Liver (tissue), 8 donors: ENCODE measurements at regions not wholly inside any gene's neighbourhood (a gene's known extent, or its start where the extent isn't known, plus 50 kb on each side); places are given as distances from the start of the nearest gene placed in this dataset.

Source experiments
- DNase-seq: peaks from one replicate; pipeline ENCODE4 v3.0.0-alpha.2; 2017; ENCODE audit warnings: low spot score
- H3K27ac ChIP-seq, 2 donors: one replicate each; pipeline ENCODE4 v1.7.0; 2013; ENCODE audit warnings: inconsistent platforms in 2 of 2, low read length in 2 of 2, control low read depth in 1 of 2, low read depth in 1 of 2, mild to moderate bottlenecking in 1 of 2
- H3K27me3 ChIP-seq, 4 donors: one replicate each; pipeline versions ENCODE4 v1.6.1 to v1.7.0; 2013; ENCODE audit warnings: low read length in 3 of 4, inconsistent platforms in 1 of 4, mild to moderate bottlenecking in 1 of 4, moderate library complexity in 1 of 4; ENCODE audit not compliant: control insufficient read depth in 4 of 4, insufficient read depth in 4 of 4
- H3K36me3 ChIP-seq, 4 donors: one replicate each; pipeline versions ENCODE4 v1.6.1 to v1.7.0; 2013; ENCODE audit warnings: low read length in 3 of 4, mild to moderate bottlenecking in 3 of 4, low read depth in 1 of 4, moderate library complexity in 1 of 4; ENCODE audit not compliant: control insufficient read depth in 4 of 4, insufficient read depth in 3 of 4
- H3K4me1 ChIP-seq, 4 donors: one replicate each; pipeline versions ENCODE4 v1.6.1 to v1.7.0; 2013; ENCODE audit warnings: low read length in 3 of 4, mild to moderate bottlenecking in 3 of 4, moderate library complexity in 1 of 4; ENCODE audit not compliant: control insufficient read depth in 4 of 4, insufficient read depth in 4 of 4
- H3K4me3 ChIP-seq, 3 donors: one replicate each; pipeline versions ENCODE4 v1.6.1 to v1.7.0; 2013; ENCODE audit warnings: low read length in 3 of 3, control low read depth in 1 of 3, low read depth in 1 of 3, mild to moderate bottlenecking in 1 of 3
- H3K9ac ChIP-seq, 2 donors: one replicate each; pipeline ENCODE4 v1.7.0; 2013; ENCODE audit warnings: low read length in 2 of 2, mild to moderate bottlenecking in 2 of 2, moderate library complexity in 2 of 2, control low read depth in 1 of 2, low read depth in 1 of 2
- H3K9me3 ChIP-seq, 4 donors: one replicate each; pipeline versions ENCODE4 v1.6.1 to v1.7.0; 2013; ENCODE audit warnings: low read length in 3 of 4; ENCODE audit not compliant: control insufficient read depth in 4 of 4
- EGR1 ChIP-seq, 2 donors: IDR thresholded peaks; 2 replicates each; pipeline ENCODE4 v1.6.1; 2016 to 2018; ENCODE audit warnings: antibody characterized with exemption in 2 of 2, low read depth in 2 of 2
- FOXA1 ChIP-seq: IDR thresholded peaks from 2 replicates; pipeline ENCODE4 v1.6.1; 2016; ENCODE audit warnings: antibody characterized with exemption
- FOXA2 ChIP-seq: IDR thresholded peaks from 2 replicates; pipeline ENCODE4 v1.6.1; 2016; ENCODE audit warnings: antibody characterized with exemption
- GABPA ChIP-seq, 2 donors: IDR thresholded peaks in 1 of 2; conservative IDR thresholded peaks in 1 of 2; 2 replicates each; pipeline ENCODE4 v1.6.1; 2016; ENCODE audit warnings: antibody characterized with exemption in 2 of 2, mild to moderate bottlenecking in 1 of 2, moderate library complexity in 1 of 2
- HNF4A ChIP-seq, 2 donors: conservative IDR thresholded peaks; 2 replicates each; pipeline ENCODE4 v1.6.1; 2016; ENCODE audit warnings: antibody characterized with exemption in 2 of 2, mild to moderate bottlenecking in 2 of 2
- HNF4G ChIP-seq: IDR thresholded peaks from 2 replicates; pipeline ENCODE4 v1.6.1; 2016; ENCODE audit warnings: antibody characterized with exemption
- JUND ChIP-seq, 2 donors: IDR thresholded peaks; 2 replicates each; pipeline ENCODE4 v1.6.1; 2016; ENCODE audit warnings: antibody characterized with exemption in 2 of 2
- NR2F2 ChIP-seq: IDR thresholded peaks from 2 replicates; pipeline ENCODE4 v1.6.1; 2016; ENCODE audit warnings: antibody characterized with exemption
- RAD21 ChIP-seq, 2 donors: IDR thresholded peaks; 2 replicates each; pipeline ENCODE4 v1.6.1; 2016; ENCODE audit warnings: antibody characterized with exemption in 2 of 2, mild to moderate bottlenecking in 2 of 2
- RXRA ChIP-seq, 2 donors: IDR thresholded peaks; 2 replicates each; pipeline ENCODE4 v1.6.1; 2017 to 2018; ENCODE audit warnings: antibody characterized with exemption in 2 of 2, mild to moderate bottlenecking in 1 of 2
- SP1 ChIP-seq: IDR thresholded peaks from 2 replicates; pipeline ENCODE4 v1.6.1; 2018; ENCODE audit warnings: antibody characterized with exemption, mild to moderate bottlenecking
- TAF1 ChIP-seq: conservative IDR thresholded peaks from 2 replicates; pipeline ENCODE4 v1.6.1; 2016; ENCODE audit warnings: antibody characterized with exemption, mild to moderate bottlenecking
- YY1 ChIP-seq: IDR thresholded peaks from 2 replicates; pipeline ENCODE4 v1.6.1; 2016; ENCODE audit warnings: antibody characterized with exemption, mild to moderate bottlenecking
- WGBS: extraction: QIAGEN DNeasy Blood & Tissue Kit; methylation state at CpG from one replicate; pipeline ENCODE4 v1.1.7; 2013; 5-methylcytosine and 5-hydroxymethylcytosine counted together
- TF ChIP-seq, protein P1 (sequence below): IDR thresholded peaks from 2 replicates; pipeline ENCODE4 v1.6.1; 2016; ENCODE audit warnings: antibody characterized with exemption, mild to moderate bottlenecking
- TF ChIP-seq, protein P2 (sequence below): IDR thresholded peaks from 2 replicates; pipeline ENCODE4 v1.6.1; 2016; ENCODE audit warnings: antibody characterized with exemption
- TF ChIP-seq, protein P3 (sequence below): fragments of 150-350 bp; IDR thresholded peaks from 2 replicates; pipeline ENCODE4 v1.5.1; 2017; ENCODE audit warnings: improper control_type of control experiment, low read depth, low read length; ENCODE audit not compliant: missing input control
- TF ChIP-seq, protein P4 (sequence below): IDR thresholded peaks from 2 replicates; pipeline ENCODE4 v1.6.1; 2016; ENCODE audit warnings: antibody characterized with exemption
- TF ChIP-seq, protein P5 (sequence below): IDR thresholded peaks from 2 replicates; pipeline ENCODE4 v1.6.1; 2016; ENCODE audit warnings: antibody characterized with exemption
- donor health status: healthy.
- donor health status: healthy.
- donor health status: healthy.
- donor health status: healthy.
- donor health status: healthy.

DNA sequence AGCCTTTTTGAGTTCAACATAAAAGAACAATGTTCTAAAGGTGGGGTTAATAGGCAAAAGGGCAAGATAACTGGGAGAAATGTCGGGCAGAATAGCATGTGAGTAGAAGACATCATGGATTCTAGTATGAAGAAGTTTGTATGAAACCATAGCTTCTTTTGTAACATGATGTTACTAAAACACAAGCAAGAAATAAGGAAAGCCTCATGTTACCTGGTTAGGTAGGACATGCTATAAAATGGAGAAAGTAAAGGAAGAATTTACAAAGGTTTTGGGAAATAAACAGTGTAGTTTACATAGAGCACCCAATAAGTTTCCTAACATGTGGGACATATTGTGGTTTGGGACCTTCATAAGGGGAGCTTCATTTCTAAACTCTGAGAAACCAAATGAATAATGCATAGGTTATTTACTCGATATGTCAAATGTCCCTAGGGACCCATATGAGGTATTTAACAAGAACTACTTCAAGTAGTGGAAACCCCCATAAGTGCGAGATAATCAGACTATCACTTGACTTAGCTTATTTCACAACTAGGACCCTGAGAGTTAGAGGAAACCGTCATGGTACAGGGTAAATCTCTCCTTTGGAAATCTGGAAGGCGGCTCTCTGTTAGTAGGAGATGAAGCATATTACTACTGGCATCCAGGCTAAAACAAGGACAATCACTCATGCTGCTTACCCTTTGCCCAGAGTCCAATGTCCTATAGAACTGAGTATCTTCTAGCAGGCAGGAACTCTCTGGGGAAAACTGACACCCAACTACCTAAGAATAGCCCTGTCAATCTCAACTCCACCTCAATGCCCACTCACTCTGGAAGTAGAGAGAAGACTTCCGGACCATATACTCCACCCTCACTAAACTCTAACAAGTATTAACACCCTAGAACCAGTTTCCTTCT, 57.5 kb downstream of the ILRUN start:
- WGBS, result 74% methylated on average over 6 of the region's 6 CpGs

More for the DNA sequence above, 57.5 kb downstream of the ILRUN start:
- TF ChIP-seq RXRA (IDR thresholded peaks at IDR 0.05) (peak; percentile 43 to 74), JUND (IDR thresholded peaks at IDR 0.05) (peak; percentile 19 to 32), RAD21 (IDR thresholded peaks at IDR 0.05) (peak in 1 of 2 donors; percentile 36), FOXA2 (no peak), EGR1 (IDR thresholded peaks at IDR 0.05; ENCODE audit: low read depth in 2 of 2) (no peak), YY1 (no peak), FOXA1 (no peak), GABPA (IDR thresholded peaks at IDR 0.05 in 1 of 2, conservative IDR thresholded peaks at IDR 0.05 in 1 of 2) (no peak), HNF4A (conservative IDR thresholded peaks at IDR 0.05) (peak; percentile 96 to 99), TAF1 (no peak), NR2F2 (no peak), HNF4G (peak; percentile 91), SP1 (peak; percentile 42)
- TF ChIP-seq, protein P1, sequence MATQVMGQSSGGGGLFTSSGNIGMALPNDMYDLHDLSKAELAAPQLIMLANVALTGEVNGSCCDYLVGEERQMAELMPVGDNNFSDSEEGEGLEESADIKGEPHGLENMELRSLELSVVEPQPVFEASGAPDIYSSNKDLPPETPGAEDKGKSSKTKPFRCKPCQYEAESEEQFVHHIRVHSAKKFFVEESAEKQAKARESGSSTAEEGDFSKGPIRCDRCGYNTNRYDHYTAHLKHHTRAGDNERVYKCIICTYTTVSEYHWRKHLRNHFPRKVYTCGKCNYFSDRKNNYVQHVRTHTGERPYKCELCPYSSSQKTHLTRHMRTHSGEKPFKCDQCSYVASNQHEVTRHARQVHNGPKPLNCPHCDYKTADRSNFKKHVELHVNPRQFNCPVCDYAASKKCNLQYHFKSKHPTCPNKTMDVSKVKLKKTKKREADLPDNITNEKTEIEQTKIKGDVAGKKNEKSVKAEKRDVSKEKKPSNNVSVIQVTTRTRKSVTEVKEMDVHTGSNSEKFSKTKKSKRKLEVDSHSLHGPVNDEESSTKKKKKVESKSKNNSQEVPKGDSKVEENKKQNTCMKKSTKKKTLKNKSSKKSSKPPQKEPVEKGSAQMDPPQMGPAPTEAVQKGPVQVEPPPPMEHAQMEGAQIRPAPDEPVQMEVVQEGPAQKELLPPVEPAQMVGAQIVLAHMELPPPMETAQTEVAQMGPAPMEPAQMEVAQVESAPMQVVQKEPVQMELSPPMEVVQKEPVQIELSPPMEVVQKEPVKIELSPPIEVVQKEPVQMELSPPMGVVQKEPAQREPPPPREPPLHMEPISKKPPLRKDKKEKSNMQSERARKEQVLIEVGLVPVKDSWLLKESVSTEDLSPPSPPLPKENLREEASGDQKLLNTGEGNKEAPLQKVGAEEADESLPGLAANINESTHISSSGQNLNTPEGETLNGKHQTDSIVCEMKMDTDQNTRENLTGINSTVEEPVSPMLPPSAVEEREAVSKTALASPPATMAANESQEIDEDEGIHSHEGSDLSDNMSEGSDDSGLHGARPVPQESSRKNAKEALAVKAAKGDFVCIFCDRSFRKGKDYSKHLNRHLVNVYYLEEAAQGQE, result peak; percentile 18
- TF ChIP-seq, protein P2, sequence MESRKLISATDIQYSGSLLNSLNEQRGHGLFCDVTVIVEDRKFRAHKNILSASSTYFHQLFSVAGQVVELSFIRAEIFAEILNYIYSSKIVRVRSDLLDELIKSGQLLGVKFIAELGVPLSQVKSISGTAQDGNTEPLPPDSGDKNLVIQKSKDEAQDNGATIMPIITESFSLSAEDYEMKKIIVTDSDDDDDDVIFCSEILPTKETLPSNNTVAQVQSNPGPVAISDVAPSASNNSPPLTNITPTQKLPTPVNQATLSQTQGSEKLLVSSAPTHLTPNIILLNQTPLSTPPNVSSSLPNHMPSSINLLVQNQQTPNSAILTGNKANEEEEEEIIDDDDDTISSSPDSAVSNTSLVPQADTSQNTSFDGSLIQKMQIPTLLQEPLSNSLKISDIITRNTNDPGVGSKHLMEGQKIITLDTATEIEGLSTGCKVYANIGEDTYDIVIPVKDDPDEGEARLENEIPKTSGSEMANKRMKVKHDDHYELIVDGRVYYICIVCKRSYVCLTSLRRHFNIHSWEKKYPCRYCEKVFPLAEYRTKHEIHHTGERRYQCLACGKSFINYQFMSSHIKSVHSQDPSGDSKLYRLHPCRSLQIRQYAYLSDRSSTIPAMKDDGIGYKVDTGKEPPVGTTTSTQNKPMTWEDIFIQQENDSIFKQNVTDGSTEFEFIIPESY, result no peak
- TF ChIP-seq, protein P3, sequence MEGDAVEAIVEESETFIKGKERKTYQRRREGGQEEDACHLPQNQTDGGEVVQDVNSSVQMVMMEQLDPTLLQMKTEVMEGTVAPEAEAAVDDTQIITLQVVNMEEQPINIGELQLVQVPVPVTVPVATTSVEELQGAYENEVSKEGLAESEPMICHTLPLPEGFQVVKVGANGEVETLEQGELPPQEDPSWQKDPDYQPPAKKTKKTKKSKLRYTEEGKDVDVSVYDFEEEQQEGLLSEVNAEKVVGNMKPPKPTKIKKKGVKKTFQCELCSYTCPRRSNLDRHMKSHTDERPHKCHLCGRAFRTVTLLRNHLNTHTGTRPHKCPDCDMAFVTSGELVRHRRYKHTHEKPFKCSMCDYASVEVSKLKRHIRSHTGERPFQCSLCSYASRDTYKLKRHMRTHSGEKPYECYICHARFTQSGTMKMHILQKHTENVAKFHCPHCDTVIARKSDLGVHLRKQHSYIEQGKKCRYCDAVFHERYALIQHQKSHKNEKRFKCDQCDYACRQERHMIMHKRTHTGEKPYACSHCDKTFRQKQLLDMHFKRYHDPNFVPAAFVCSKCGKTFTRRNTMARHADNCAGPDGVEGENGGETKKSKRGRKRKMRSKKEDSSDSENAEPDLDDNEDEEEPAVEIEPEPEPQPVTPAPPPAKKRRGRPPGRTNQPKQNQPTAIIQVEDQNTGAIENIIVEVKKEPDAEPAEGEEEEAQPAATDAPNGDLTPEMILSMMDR, result no peak
- TF ChIP-seq, protein P4, sequence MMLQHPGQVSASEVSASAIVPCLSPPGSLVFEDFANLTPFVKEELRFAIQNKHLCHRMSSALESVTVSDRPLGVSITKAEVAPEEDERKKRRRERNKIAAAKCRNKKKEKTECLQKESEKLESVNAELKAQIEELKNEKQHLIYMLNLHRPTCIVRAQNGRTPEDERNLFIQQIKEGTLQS, result no peak
- TF ChIP-seq, protein P5, sequence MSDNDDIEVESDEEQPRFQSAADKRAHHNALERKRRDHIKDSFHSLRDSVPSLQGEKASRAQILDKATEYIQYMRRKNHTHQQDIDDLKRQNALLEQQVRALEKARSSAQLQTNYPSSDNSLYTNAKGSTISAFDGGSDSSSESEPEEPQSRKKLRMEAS, result peak; percentile 26
- no peaks in the 10 kb centered on the region for H3K9me3 ChIP-seq
- peaks cover 0 to 2% (median 1%) of the 10 kb centered on the region in 4 donors for H3K36me3 ChIP-seq
- H3K4me3 ChIP-seq, result no peak overlapping the region
- no peak for DNase-seq
- H3K27me3 ChIP-seq, result no peaks in the 10 kb centered on the region
- H3K4me1 ChIP-seq, result peaks cover 3 to 16% (median 12%) of the 10 kb centered on the region in 4 donors
- peak overlapping the region in 1 of 2 donors; percentile 1 for H3K27ac ChIP-seq
- H3K9ac ChIP-seq, result no peak overlapping the region
